DND-41 (cell line): ENCODE measurements at regions not wholly inside any gene's neighbourhood (a gene's known extent, or its start where the extent isn't known, plus 50 kb on each side); places are given as distances from the start of the nearest gene placed in this dataset.

Source experiments
- ATAC-seq: fragments of 200-7000 bp; cut with Tn5 transposase; 3 replicates; pipeline ENCODE4 v1.9.1; 2021; ENCODE audit warnings: low read depth; ENCODE audit not compliant: insufficient read depth
- DNase-seq: peaks from one replicate; pipeline ENCODE4 v3.0.0-alpha.2; 2020
- H2AFZ ChIP-seq: 2 replicates; pipeline ENCODE4 v1.6.0; 2012; ENCODE audit warnings: low read depth, low read length
- H3K27ac ChIP-seq: 2 replicates; pipeline ENCODE4 v1.5.1; 2012; ENCODE audit warnings: low read length, inconsistent platforms
- H3K27me3 ChIP-seq: fragments of 200-600 bp; sonication (generic); 2 replicates; pipeline ENCODE4 v1.6.0; 2012; ENCODE audit warnings: low read length, mild to moderate bottlenecking, inconsistent platforms; ENCODE audit not compliant: insufficient read depth, poor library complexity
- H3K36me3 ChIP-seq: 2 replicates; pipeline ENCODE4 v1.5.1; 2012; ENCODE audit warnings: low read length, inconsistent platforms; ENCODE audit not compliant: insufficient read depth
- H3K4me1 ChIP-seq: 2 replicates; pipeline ENCODE4 v1.5.1; 2012; ENCODE audit warnings: mild to moderate bottlenecking, low read length; ENCODE audit not compliant: insufficient read depth
- H3K4me2 ChIP-seq: 2 replicates; pipeline ENCODE4 v1.6.0; 2012; ENCODE audit warnings: mild to moderate bottlenecking, moderate library complexity, low read length, inconsistent platforms; ENCODE audit not compliant: insufficient read depth
- H3K4me3 ChIP-seq, 2 experiments: fragments of 200-600 bp in 1 of 2; shearing (Covaris generic) in 1 of 2; 2 replicates each; pipeline ENCODE4 v1.5.1; 2012 to 2016; ENCODE audit warnings: inconsistent platforms in 2 of 2, low read length in 2 of 2, mild to moderate bottlenecking in 2 of 2, low read depth in 1 of 2, moderate library complexity in 1 of 2
- H3K79me2 ChIP-seq: 2 replicates; pipeline ENCODE4 v1.6.0; 2012; ENCODE audit warnings: low read length, inconsistent platforms; ENCODE audit not compliant: insufficient read depth
- H3K9ac ChIP-seq: 2 replicates; pipeline ENCODE4 v1.6.0; 2012; ENCODE audit warnings: low read depth, mild to moderate bottlenecking, inconsistent platforms, low read length, moderate library complexity
- H3K9me3 ChIP-seq: 2 replicates; pipeline ENCODE4 v1.5.1; 2012; ENCODE audit warnings: low read length, moderate library complexity, mild to moderate bottlenecking, inconsistent platforms; ENCODE audit not compliant: insufficient read depth, severe bottlenecking
- H4K20me1 ChIP-seq: 2 replicates; pipeline ENCODE4 v1.6.0; 2012; ENCODE audit warnings: low read length; ENCODE audit not compliant: insufficient read depth
- EZH2 ChIP-seq: IDR thresholded peaks from 3 replicates; pipeline ENCODE4 v1.6.1; 2012; ENCODE audit warnings: borderline replicate concordance, low read depth, mild to moderate bottlenecking, moderate library complexity, low read length, inconsistent platforms; ENCODE audit not compliant: severe bottlenecking
- TF ChIP-seq, protein P1 (sequence below): IDR thresholded peaks from 2 replicates; pipeline ENCODE4 v1.5.1; 2012; ENCODE audit warnings: borderline replicate concordance, low read length, moderate library complexity, mild to moderate bottlenecking; ENCODE audit not compliant: poor library complexity, severe bottlenecking; ENCODE audit errors: extremely low read depth

DNA sequence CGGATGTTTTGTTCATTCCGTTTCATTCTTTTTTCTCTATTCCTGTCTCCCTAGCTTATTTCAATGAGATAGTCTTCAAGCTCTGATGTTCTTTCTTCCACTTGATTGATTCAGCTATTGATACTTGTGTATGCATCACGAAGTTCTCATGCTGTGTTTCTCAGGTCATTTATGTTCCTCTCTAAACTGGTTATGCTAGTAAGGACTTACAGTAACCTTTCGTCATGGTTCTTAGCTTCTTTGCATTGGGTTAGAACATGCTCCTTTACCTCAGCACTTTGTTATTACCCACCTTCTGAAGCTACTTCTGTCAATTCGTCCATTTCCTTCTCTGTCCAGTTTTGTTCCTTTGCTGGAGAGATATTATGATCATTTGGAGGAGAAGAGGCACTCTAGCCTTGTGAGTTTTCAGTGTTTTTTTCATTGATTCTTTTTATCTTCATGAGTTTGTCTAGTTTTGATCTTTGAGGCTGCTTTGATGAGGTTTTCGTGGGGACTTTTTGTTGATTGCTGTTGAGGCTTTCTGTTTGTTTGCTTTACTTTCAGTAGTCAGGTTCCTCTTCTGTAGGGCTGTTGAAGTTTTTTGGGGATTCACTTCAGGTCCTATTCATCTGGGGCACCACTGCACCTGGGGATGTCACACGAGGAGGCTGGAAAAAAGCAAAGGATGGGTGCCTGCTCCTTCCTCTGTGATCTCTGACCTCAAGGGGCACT lies 496.9 kb upstream of the LRRC7 start:
- no peak overlapping the region for H3K27ac ChIP-seq
- TF ChIP-seq EZH2 = no peak
- TF ChIP-seq, protein P1, sequence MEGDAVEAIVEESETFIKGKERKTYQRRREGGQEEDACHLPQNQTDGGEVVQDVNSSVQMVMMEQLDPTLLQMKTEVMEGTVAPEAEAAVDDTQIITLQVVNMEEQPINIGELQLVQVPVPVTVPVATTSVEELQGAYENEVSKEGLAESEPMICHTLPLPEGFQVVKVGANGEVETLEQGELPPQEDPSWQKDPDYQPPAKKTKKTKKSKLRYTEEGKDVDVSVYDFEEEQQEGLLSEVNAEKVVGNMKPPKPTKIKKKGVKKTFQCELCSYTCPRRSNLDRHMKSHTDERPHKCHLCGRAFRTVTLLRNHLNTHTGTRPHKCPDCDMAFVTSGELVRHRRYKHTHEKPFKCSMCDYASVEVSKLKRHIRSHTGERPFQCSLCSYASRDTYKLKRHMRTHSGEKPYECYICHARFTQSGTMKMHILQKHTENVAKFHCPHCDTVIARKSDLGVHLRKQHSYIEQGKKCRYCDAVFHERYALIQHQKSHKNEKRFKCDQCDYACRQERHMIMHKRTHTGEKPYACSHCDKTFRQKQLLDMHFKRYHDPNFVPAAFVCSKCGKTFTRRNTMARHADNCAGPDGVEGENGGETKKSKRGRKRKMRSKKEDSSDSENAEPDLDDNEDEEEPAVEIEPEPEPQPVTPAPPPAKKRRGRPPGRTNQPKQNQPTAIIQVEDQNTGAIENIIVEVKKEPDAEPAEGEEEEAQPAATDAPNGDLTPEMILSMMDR = no peak
- peaks cover 12% of the 10 kb centered on the region for H3K4me1 ChIP-seq
- peak; percentile 29; the same call in 1 of the 3 replicates for ATAC-seq
- H2AFZ ChIP-seq = no peak overlapping the region
- no peak overlapping the region for H3K9ac ChIP-seq
- H3K9me3 ChIP-seq = no peaks in the 10 kb centered on the region
- H4K20me1 ChIP-seq = no peaks in the 10 kb centered on the region
- no peaks in the 10 kb centered on the region for H3K36me3 ChIP-seq
- no peak overlapping the region for H3K4me3 ChIP-seq
- no peak overlapping the region for H3K4me2 ChIP-seq
- H3K79me2 ChIP-seq = no peaks in the 10 kb centered on the region
- DNase-seq = no peak
- H3K27me3 ChIP-seq = no peaks in the 10 kb centered on the region

- H4K20me1 ChIP-seq = no peaks in the 10 kb centered on the region
- H3K4me3 ChIP-seq = no peak overlapping the region
- H3K4me2 ChIP-seq = no peak overlapping the region
- H3K36me3 ChIP-seq = no peaks in the 10 kb centered on the region
- H3K79me2 ChIP-seq = no peaks in the 10 kb centered on the region
- H3K27ac ChIP-seq = no peak overlapping the region
- no peaks in the 10 kb centered on the region for H3K9me3 ChIP-seq
- no peak for ATAC-seq
- H3K4me1 ChIP-seq = peaks cover 12% of the 10 kb centered on the region
- no peak overlapping the region for H3K9ac ChIP-seq
- H3K27me3 ChIP-seq = no peaks in the 10 kb centered on the region
- TF ChIP-seq, protein P1 = peak; percentile 12
- no peak for TF ChIP-seq EZH2
- no peak for DNase-seq
- no peak overlapping the region for H2AFZ ChIP-seq
Measured at GRCh38 chr1:69073176-69073575, 494.5 kb upstream of the LRRC7 start.

- TF ChIP-seq, protein P1 = no peak
- no peak for TF ChIP-seq EZH2
- Histone ChIP-seq H3K36me3 (no peaks in the 10 kb centered on the region), H3K79me2 (no peaks in the 10 kb centered on the region), H3K4me1 (peaks cover 3% of the 10 kb centered on the region), H2AFZ (no peak overlapping the region), H4K20me1 (no peaks in the 10 kb centered on the region), H3K4me3 (no peak overlapping the region), H3K4me2 (no peak overlapping the region), H3K27ac (no peak overlapping the region), H3K9ac (no peak overlapping the region), H3K9me3 (no peaks in the 10 kb centered on the region), H3K27me3 (no peaks in the 10 kb centered on the region)
- ATAC-seq = no peak
- DNase-seq = no peak
Measured at GRCh38 chr1:69076631-69077030, 491.1 kb upstream of the LRRC7 start.

- ATAC-seq (no peak), DNase-seq (no peak)
- no peaks in the 10 kb centered on the region for H3K27me3 ChIP-seq
- H3K4me2 ChIP-seq = no peak overlapping the region
- TF ChIP-seq, protein P1 = no peak
- no peak for TF ChIP-seq EZH2
- no peak overlapping the region for H3K4me3 ChIP-seq
- H3K9me3 ChIP-seq = no peaks in the 10 kb centered on the region
- H4K20me1 ChIP-seq = no peaks in the 10 kb centered on the region
- H3K4me1 ChIP-seq = no peaks in the 10 kb centered on the region
- no peak overlapping the region for H3K9ac ChIP-seq
- no peaks in the 10 kb centered on the region for H3K36me3 ChIP-seq
- no peak overlapping the region for H3K27ac ChIP-seq
- no peaks in the 10 kb centered on the region for H3K79me2 ChIP-seq
- no peak overlapping the region for H2AFZ ChIP-seq
Measured at GRCh38 chr1:69077198-69077597, 490.5 kb upstream of the LRRC7 start.
